ENCODE measurements at regions not wholly inside any gene's neighbourhood (a gene's known extent, or its start where the extent isn't known, plus 50 kb on each side); places are given as distances from the start of the nearest gene placed in this dataset.

DNA sequence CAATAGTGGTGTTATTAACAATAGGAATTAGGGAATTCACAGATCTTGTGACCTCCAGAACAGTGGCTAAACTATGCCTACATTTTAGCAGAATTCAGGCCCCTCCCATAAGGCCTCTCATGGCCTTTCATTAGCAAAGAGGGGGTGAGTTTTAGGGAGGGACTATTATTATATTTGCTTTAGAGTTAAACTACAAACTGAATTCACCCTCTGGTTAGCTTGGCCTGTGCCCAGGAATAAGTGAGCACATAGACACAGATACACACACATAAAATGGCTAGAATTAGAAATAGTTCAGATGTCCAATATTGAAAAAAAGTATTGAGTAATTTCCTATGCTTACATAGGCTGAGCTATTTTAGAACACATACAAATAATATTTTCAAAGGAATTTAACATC is 818.8 kb upstream of the COBL start:
- no peak for TF ChIP-seq CTCF (IDR thresholded peaks at IDR 0.05)

DNA sequence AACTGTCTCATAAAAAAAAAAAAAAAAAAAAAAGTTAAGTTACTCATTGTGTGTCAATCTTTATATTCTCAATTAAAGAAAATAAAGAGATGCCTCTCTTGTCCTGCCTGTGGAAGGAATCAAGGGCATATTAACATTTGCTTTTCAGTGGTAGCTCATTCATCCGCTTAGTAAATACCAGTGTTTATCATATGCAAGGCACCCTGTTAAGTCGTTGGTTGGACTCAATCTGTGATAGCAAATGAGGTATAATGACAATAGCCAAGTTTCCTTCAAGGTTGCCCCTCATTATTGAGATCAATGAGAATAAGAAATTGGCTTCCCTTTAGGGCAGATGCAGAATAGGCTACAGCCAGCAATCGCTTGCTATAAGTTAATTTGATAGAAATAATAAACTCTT is 812.7 kb upstream of the COBL start:
- TF ChIP-seq CTCF (IDR thresholded peaks at IDR 0.05) = no peak

DNA sequence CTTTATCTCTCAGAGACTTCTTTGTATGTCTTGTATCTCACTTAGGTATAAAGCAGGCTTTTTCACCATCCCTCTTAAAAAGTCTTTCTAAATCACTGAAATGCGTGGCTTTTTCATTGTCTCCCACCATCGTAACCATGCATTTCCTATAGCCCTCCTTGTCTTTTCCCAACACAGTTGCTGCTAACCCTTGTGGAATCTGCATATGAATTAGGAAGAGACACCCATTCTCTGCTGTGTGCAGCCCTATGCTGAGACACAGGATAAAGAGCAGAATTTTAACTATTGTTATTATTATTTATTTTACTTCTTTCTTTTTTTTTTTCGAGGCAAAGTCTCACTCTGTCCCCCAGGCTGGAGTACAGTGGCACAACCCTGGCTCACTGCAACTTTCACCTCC is 804.3 kb upstream of the COBL start:
- TF ChIP-seq CTCF (IDR thresholded peaks at IDR 0.05) = no peak

DNA sequence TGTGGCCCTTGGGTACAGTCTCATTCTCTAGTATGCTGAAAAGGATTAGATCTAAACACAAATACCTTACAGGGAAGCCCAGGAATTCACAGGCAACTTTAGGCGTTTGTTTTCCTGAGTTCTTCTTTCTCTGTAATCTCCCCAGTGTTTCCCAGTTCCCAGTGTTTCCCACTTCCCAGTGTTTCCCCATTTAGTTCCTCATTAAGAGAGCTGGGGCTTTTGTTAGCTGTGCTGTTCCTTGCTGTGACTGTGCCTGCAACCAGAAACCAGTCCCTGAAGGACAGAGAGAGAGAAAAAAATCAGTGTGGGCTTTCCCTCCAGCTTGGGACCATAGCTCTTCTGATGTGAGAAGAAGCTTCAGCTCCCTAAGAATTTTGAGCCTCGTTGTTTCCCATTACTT is 802.9 kb upstream of the COBL start:
- TF ChIP-seq CTCF (IDR thresholded peaks at IDR 0.05) = no peak

DNA sequence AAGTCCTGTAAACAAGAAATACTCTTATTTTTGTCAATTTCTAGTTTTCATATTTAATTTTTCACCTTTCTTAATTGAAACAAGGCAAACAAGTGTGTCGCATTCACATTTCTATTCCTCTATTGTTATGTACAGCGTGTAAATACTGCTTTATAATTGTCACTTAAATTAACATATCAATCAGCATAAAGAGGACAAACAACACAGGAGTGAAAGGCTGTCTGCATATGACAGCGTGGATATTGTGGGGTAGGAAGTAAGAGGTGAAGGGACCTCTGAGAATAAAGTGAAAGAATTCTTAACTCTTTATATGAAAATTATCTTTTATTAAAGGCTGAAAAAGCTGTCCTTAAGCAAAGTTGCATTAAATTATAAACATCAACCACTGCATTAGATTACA is 797.9 kb upstream of the COBL start:
- TF ChIP-seq CTCF (IDR thresholded peaks at IDR 0.05) = no peak

DNA sequence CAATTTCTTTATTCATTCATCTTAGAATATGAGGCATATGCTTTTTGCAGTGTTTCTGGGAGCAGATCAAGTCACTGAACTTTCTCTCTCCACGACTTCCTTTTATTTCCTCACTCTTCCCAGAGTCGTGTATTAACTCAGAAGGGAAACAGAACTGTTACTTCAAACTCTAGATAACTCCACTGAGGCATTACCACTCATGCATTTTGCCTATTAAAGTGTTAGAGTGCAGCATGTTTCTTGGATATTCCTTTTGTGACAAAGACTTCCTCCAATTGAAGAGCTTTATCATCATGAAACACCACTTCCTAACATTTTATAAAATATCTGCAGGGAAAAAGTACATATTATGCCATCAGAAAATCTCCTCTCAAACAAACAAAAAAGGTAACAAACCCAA is 797.4 kb upstream of the COBL start:
- no peak for TF ChIP-seq CTCF (IDR thresholded peaks at IDR 0.05)

DNA sequence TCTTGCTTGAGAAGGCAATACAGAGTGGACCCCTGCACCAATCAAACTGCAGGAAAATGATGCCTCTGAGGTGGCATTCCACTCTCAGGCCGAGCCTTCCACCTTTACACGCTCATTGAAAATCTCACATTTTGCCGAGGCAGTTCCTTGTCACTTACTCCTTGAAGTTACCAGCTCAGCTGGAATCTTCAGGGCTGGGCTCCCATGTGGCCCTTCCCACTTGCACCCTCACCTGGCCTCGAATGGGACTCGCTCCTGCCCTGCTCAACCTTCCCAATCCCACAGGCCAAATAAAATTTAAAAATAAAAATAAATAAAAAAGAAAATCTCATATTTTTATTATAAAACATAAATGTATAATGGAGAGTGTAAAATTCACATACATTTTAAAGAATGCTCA is 790.7 kb upstream of the COBL start:
- TF ChIP-seq CTCF (IDR thresholded peaks at IDR 0.05) = no peak

GRCh38 chr7:52095861-52096260 is 779.3 kb upstream of the COBL start:
- no peak for TF ChIP-seq CTCF (IDR thresholded peaks at IDR 0.05)

All from LNCAP (cell line).